CD14-positive monocyte (primary cell): ENCODE measurements at regions not wholly inside any gene's neighbourhood (a gene's known extent, or its start where the extent isn't known, plus 50 kb on each side); places are given as distances from the start of the nearest gene placed in this dataset.

ENCODE experiments used
- DNase-seq, 3 donors: peaks; one replicate each; pipeline ENCODE4 v3.0.0-alpha.2; 2011 to 2022
- H2AFZ ChIP-seq: 2 replicates; pipeline ENCODE4 v1.6.0; 2012; ENCODE audit warnings: mild to moderate bottlenecking, low read depth, low read length, inconsistent platforms; ENCODE audit not compliant: insufficient read depth, poor library complexity, severe bottlenecking
- H3K27ac ChIP-seq, 2 donors: 1 replicate in 1 of 2; 2 replicates in 1 of 2; pipeline ENCODE4 v1.5.1; 2012 to 2013; ENCODE audit warnings: low read length in 2 of 2, control low read depth in 1 of 2, inconsistent platforms in 1 of 2, low read depth in 1 of 2, mild to moderate bottlenecking in 1 of 2
- H3K27me3 ChIP-seq, 2 donors: one replicate each; pipeline versions ENCODE4 v1.6.0 to v1.6.1; 2011 to 2013; ENCODE audit warnings: low read length in 2 of 2; ENCODE audit not compliant: control insufficient read depth in 2 of 2, insufficient read depth in 2 of 2
- H3K36me3 ChIP-seq, 2 donors: replicated peaks in 1 of 2; 1 replicate in 1 of 2; 2 replicates in 1 of 2; pipeline versions ENCODE4 v1.5.1 to v1.6.1; 2012 to 2013; ENCODE audit warnings: low read length in 2 of 2, control low read depth in 1 of 2, inconsistent platforms in 1 of 2, mild to moderate bottlenecking in 1 of 2; ENCODE audit not compliant: insufficient read depth in 2 of 2, control insufficient read depth in 1 of 2
- H3K4me1 ChIP-seq, 2 donors: 1 replicate in 1 of 2; 2 replicates in 1 of 2; pipeline versions ENCODE4 v1.5.1 to v1.6.1; 2012 to 2013; ENCODE audit warnings: low read length in 2 of 2, control low read depth in 1 of 2, inconsistent platforms in 1 of 2, mild to moderate bottlenecking in 1 of 2, moderate library complexity in 1 of 2; ENCODE audit not compliant: insufficient read depth in 2 of 2, control insufficient read depth in 1 of 2
- H3K4me2 ChIP-seq: replicated peaks from 2 replicates; pipeline ENCODE3; 2012; ENCODE audit warnings: low read length, moderate library complexity, mild to moderate bottlenecking; ENCODE audit not compliant: poor library complexity, severe bottlenecking; ENCODE audit errors: extremely low read depth
- H3K4me3 ChIP-seq, 3 experiments: fragments of 200-600 bp in 1 of 3; sonication (generic) in 1 of 3; replicated peaks in 1 of 3; 1 replicate in 2 of 3; 2 replicates in 1 of 3; pipeline ENCODE4 v1.5.1; 2011 to 2013; ENCODE audit warnings: low read length in 3 of 3, mild to moderate bottlenecking in 3 of 3, control low read depth in 2 of 3, low read depth in 2 of 3, inconsistent platforms in 1 of 3, moderate library complexity in 1 of 3
- H3K79me2 ChIP-seq: 2 replicates; pipeline ENCODE4 v1.6.0; 2012; ENCODE audit warnings: mild to moderate bottlenecking, control low read depth, inconsistent platforms, low read length, moderate library complexity; ENCODE audit not compliant: insufficient read depth
- H3K9ac ChIP-seq: 2 replicates; pipeline ENCODE4 v1.6.0; 2017; ENCODE audit warnings: low read length, mild to moderate bottlenecking; ENCODE audit not compliant: insufficient read depth, poor library complexity, severe bottlenecking
- H3K9me3 ChIP-seq, 2 donors: replicated peaks in 1 of 2; 1 replicate in 1 of 2; 2 replicates in 1 of 2; pipeline versions ENCODE4 v1.5.1 to v1.6.1; 2012 to 2013; ENCODE audit warnings: low read length in 2 of 2, control low read depth in 1 of 2; ENCODE audit not compliant: control insufficient read depth in 1 of 2, insufficient read depth in 1 of 2
- H4K20me1 ChIP-seq: 2 replicates; pipeline ENCODE4 v1.6.0; 2012; ENCODE audit warnings: mild to moderate bottlenecking, low read length, control low read depth, moderate library complexity; ENCODE audit not compliant: insufficient read depth
- H3K27ac Mint-ChIP-seq, 7 donors: one replicate each; pipeline ENCODE4 v1.8.0; 2020; ENCODE audit warnings: mild to moderate bottlenecking in 7 of 7, mixed read lengths in 7 of 7, moderate library complexity in 6 of 7, inconsistent platforms in 2 of 7
- H3K27me3 Mint-ChIP-seq, 3 donors: one replicate each; pipeline ENCODE4 v1.8.0; 2021 to 2022; ENCODE audit warnings: low read depth in 3 of 3, mild to moderate bottlenecking in 3 of 3, mixed read lengths in 3 of 3, moderate library complexity in 3 of 3, inconsistent platforms in 1 of 3
- H3K36me3 Mint-ChIP-seq, 2 donors: one replicate each; pipeline ENCODE4 v1.8.0; 2020; ENCODE audit warnings: mixed read lengths in 2 of 2, inconsistent platforms in 1 of 2, mild to moderate bottlenecking in 1 of 2
- H3K4me1 Mint-ChIP-seq: one replicate; pipeline ENCODE4 v1.8.0; 2020; ENCODE audit warnings: mild to moderate bottlenecking, mixed read lengths
- H3K4me3 Mint-ChIP-seq, 2 donors: one replicate each; pipeline ENCODE4 v1.8.0; 2020; ENCODE audit warnings: mild to moderate bottlenecking in 2 of 2, mixed read lengths in 2 of 2, moderate library complexity in 1 of 2
- H3K9me3 Mint-ChIP-seq, 7 donors: one replicate each; pipeline ENCODE4 v1.8.0; 2020 to 2022; ENCODE audit warnings: mixed read lengths in 7 of 7, mild to moderate bottlenecking in 6 of 7, moderate library complexity in 6 of 7, inconsistent platforms in 2 of 7
- CTCF ChIP-seq: fragments of 200-600 bp; IDR thresholded peaks from one replicate; pipeline ENCODE4 v1.8.0; 2022; ENCODE audit warnings: antibody characterized with exemption, mild to moderate bottlenecking
- WGBS: methylation state at CpG from one replicate; pipeline ENCODE4 v1.1.5; 2013; ENCODE audit warnings: missing lambda C conversion rate; ENCODE audit not compliant: insufficient coverage; 5-methylcytosine and 5-hydroxymethylcytosine counted together
- intact Hi-C, 2 donors: fragments of 100-400 bp; cut with micrococcal nuclease; formaldehyde crosslinking; loops; one replicate each; pipeline versions ENCODE4 v1.15.0 to v1.15.1; 2023

DNA sequence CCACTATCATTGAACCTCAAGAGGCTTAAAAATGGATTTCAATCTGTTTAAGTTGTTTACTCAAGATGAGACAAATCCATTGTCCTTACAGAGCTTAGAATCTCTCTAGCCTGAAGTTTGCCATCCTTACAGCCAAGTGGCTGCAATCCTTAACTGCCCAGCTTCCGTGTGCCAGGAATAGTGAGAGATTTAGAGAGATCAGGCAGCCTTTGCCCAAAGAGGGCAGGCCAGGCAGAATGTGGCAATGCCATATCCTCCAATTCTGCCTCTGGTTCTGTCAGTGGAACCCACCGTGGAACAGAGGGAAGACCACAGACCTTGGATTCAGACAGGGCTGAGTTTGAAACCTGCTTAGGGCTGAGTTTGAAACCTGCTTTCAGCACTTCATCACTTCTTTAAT lies 374.3 kb downstream of the VPS13C start:
- H3K27me3 ChIP-seq = no peaks in the 10 kb centered on the region
- H3K27ac ChIP-seq = no peak overlapping the region
- H3K9ac ChIP-seq = no peak overlapping the region
- TF ChIP-seq CTCF = no peak
- no peaks in the 10 kb centered on the region for H3K4me1 ChIP-seq
- H3K9me3 ChIP-seq = no peaks in the 10 kb centered on the region
- 73% methylated on average over 2 of the region's 2 CpGs for WGBS
- Mint-ChIP-seq H3K36me3 (no peaks in the 10 kb centered on the region), H3K27ac (no peak overlapping the region), H3K27me3 (peaks cover 0 to 8% (median 0%) of the 10 kb centered on the region in 3 donors), H3K9me3 (peaks cover 0 to 10% (median 6%) of the 10 kb centered on the region in 7 donors), H3K4me1 (peaks cover 2% of the 10 kb centered on the region), H3K4me3 (no peak overlapping the region)
- H3K36me3 ChIP-seq = no peaks in the 10 kb centered on the region
- H4K20me1 ChIP-seq = no peaks in the 10 kb centered on the region
- no peak overlapping the region for H2AFZ ChIP-seq
- intact Hi-C loops = no loop called here
- H3K4me3 ChIP-seq = no peak overlapping the region
- no peaks in the 10 kb centered on the region for H3K79me2 ChIP-seq
- no peak overlapping the region for H3K4me2 ChIP-seq
- no peak for DNase-seq

DNA sequence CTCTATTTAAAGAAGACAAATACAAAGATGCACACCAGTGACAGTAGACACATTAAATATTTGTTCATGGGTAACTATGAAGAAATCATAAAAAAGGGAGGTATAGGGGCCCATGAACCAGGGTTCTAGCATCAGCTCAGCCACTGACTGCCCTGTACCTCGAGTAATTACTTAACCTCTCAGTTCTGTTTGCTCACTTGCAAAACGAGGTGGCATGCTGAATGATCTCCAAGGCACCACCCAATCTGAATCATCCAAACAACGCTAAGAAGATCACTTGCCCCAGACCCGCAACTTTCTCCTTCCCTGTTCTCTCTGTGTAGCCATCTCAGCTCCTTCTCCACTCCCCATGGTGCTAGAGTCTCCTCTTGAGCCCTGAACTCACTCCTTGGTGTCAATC lies 374.7 kb downstream of the VPS13C start:
- no peaks in the 10 kb centered on the region for H3K4me1 ChIP-seq
- H3K27me3 ChIP-seq = no peaks in the 10 kb centered on the region
- H3K27ac ChIP-seq = no peak overlapping the region
- H3K4me2 ChIP-seq = no peak overlapping the region
- intact Hi-C loops = no loop called here
- H3K36me3 ChIP-seq = no peaks in the 10 kb centered on the region
- no peak overlapping the region for H3K4me3 ChIP-seq
- peaks cover 5% of the 10 kb centered on the region for H3K4me1 Mint-ChIP-seq
- H3K9me3 ChIP-seq = no peaks in the 10 kb centered on the region
- H3K9me3 Mint-ChIP-seq = peaks cover 0 to 10% (median 6%) of the 10 kb centered on the region in 7 donors
- H4K20me1 ChIP-seq = no peaks in the 10 kb centered on the region
- no peaks in the 10 kb centered on the region for H3K36me3 Mint-ChIP-seq
- H3K27me3 Mint-ChIP-seq = peaks cover 0 to 8% (median 0%) of the 10 kb centered on the region in 3 donors
- DNase-seq = no peak
- H3K4me3 Mint-ChIP-seq = no peak overlapping the region
- no peak overlapping the region for H2AFZ ChIP-seq
- 89% methylated on average over 4 of the region's 4 CpGs for WGBS
- H3K27ac Mint-ChIP-seq = no peak overlapping the region
- H3K79me2 ChIP-seq = no peaks in the 10 kb centered on the region
- H3K9ac ChIP-seq = no peak overlapping the region
- no peak for TF ChIP-seq CTCF
